Aorta (tissue), 5 donors: ENCODE measurements at regions not wholly inside any gene's neighbourhood (a gene's known extent, or its start where the extent isn't known, plus 50 kb on each side); places are given as distances from the start of the nearest gene placed in this dataset.

Experiments used
- ATAC-seq: fragments of 200-7000 bp; cut with Tn5 transposase; one replicate; pipeline ENCODE4 v1.9.1; 2022; ENCODE audit warnings: moderate library complexity; ENCODE audit not compliant: low FRiP score
- DNase-seq, 2 donors: peaks; one replicate each; pipeline ENCODE4 v3.0.0-alpha.2; 2020
- H3K27ac ChIP-seq, 2 donors: one replicate each; pipeline ENCODE4 v1.5.1; 2013; ENCODE audit warnings: low read length in 2 of 2, mild to moderate bottlenecking in 2 of 2, moderate library complexity in 2 of 2, control low read depth in 1 of 2, inconsistent platforms in 1 of 2, low read depth in 1 of 2
- H3K27me3 ChIP-seq, 2 donors: one replicate each; pipeline ENCODE4 v1.6.1; 2013; ENCODE audit warnings: control low read depth in 1 of 2, low read length in 1 of 2, mild to moderate bottlenecking in 1 of 2, moderate library complexity in 1 of 2; ENCODE audit not compliant: insufficient read depth in 2 of 2, control insufficient read depth in 1 of 2
- H3K36me3 ChIP-seq, 2 donors: one replicate each; pipeline ENCODE4 v1.6.1; 2013; ENCODE audit warnings: control low read depth in 1 of 2, low read length in 1 of 2, mild to moderate bottlenecking in 1 of 2; ENCODE audit not compliant: insufficient read depth in 2 of 2, control insufficient read depth in 1 of 2
- H3K4me1 ChIP-seq, 2 donors: one replicate each; pipeline ENCODE4 v1.6.1; 2013; ENCODE audit warnings: low read length in 2 of 2, control low read depth in 1 of 2, mild to moderate bottlenecking in 1 of 2, moderate library complexity in 1 of 2; ENCODE audit not compliant: insufficient read depth in 2 of 2, control insufficient read depth in 1 of 2
- H3K4me3 ChIP-seq, 2 donors: one replicate each; pipeline ENCODE4 v1.5.1; 2013; ENCODE audit warnings: low read length in 2 of 2, control low read depth in 1 of 2, mild to moderate bottlenecking in 1 of 2
- H3K9me3 ChIP-seq: one replicate; pipeline ENCODE4 v1.6.1; 2013; ENCODE audit warnings: mild to moderate bottlenecking, low read length; ENCODE audit not compliant: control insufficient read depth
- WGBS, 2 donors: extraction: QIAGEN DNeasy Blood & Tissue Kit; methylation state at CpG; one replicate each; pipeline ENCODE4 v1.1.7; 2013; 5-methylcytosine and 5-hydroxymethylcytosine counted together
- intact Hi-C, 2 donors: fragments of 100-400 bp; cut with DNase I; formaldehyde crosslinking; loops; one replicate each; pipeline versions ENCODE4 v1.14.2 to v1.15.0; 2022
- donor health status: healthy with polysubstance abuse.
- donor health status: Bipolar disorder and iron deficiency.
- donor health status: DM: no; HTN: no; CAD: no.
- donor health status: DM: no; HTN: no; CAD: no.
- donor health status: DM: yes; HTN: yes; CAD: no.

DNA sequence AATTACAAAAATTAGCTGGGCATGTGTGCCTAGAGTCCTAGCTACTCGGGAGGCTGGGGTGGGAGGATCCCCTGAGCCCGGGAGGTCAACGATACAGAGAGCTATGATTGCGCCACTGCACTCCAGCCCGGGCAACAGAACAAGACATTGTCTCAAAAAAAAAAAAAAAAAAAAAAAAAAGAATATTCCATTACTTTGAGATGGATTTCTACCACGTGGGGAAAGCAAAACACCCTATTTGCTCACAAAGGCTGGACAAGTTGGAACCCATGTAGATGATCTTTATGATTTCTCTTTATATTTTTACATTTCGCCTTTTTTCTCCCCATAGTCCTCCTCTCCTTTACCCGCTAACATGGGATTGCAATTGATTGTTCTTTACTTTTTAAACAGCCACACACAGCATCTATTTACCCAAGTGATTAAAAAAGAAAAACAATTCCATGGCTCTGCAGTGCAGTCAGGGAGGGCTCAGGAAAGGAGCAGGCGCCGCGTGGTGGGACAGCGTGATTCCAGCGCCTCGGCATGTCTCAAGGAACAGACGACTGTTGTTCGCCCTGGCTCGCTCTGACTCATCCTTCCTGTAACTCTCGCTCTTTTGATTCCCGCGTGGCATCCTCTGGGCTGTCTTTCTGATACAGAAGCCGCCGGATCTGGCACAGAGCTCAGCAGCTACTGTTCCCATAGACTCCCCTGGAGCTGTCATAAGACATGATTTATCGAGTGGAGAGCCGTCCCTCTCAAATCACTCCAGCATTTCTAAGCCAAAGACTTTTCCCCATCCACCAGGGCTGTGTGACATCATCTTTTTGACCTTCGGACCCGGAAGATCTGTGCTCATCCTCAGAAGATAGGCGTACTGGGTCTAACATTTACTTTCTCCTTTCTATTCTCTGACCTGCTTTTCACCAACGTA, 230.4 kb upstream of the AGAP1 start:
- WGBS, 2 donors = 43 to 47% methylated on average over 28 of the region's 28 CpGs
- Histone ChIP-seq H3K4me1 (no peaks in the 10 kb centered on the region), H3K9me3 (no peaks in the 10 kb centered on the region), H3K36me3 (no peaks in the 10 kb centered on the region), H3K4me3 (no peak overlapping the region), H3K27me3 (no peaks in the 10 kb centered on the region), H3K27ac (no peak overlapping the region)
- DNase-seq = peak; percentile 77 to 85
- ATAC-seq = peak; percentile 77
- intact Hi-C loops = no loop called here

GRCh38 chr2:235264121-235264493, 229.7 kb upstream of the AGAP1 start:
- no peaks in the 10 kb centered on the region for H3K27me3 ChIP-seq
- no peak overlapping the region for H3K27ac ChIP-seq
- DNase-seq (no peak), ATAC-seq (no peak)
- no peaks in the 10 kb centered on the region for H3K36me3 ChIP-seq
- 85 to 91% methylated on average over 1 of the region's 1 CpG for WGBS, 2 donors
- no peaks in the 10 kb centered on the region for H3K9me3 ChIP-seq
- intact Hi-C loops = no loop called here
- H3K4me3 ChIP-seq = no peak overlapping the region
- no peaks in the 10 kb centered on the region for H3K4me1 ChIP-seq

DNA sequence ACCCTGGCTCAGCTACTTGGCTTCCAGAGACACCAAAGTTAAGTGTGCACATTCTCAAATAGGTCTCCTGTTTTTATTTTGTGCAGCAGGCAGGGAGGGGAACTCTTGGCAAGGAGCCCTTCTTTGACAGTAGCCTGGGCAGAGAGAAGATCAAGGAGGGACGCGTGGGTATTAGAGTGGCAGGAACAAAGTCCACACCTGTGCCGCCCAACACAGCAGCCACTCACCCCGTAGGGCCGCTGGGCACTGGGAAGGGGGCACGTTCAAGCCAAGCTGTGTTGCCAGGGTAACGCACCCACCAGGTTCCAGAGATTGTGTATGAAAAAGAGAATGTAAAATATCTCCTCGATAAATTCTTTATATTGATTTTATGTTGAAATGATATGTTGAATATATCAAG, 229.3 kb upstream of the AGAP1 start:
- intact Hi-C loops = no loop called here
- Histone ChIP-seq H3K4me1 (no peaks in the 10 kb centered on the region), H3K27ac (no peak overlapping the region), H3K36me3 (no peaks in the 10 kb centered on the region), H3K4me3 (no peak overlapping the region), H3K9me3 (no peaks in the 10 kb centered on the region), H3K27me3 (no peaks in the 10 kb centered on the region)
- DNase-seq = no peak
- WGBS, 2 donors = 75 to 83% methylated on average over 8 of the region's 8 CpGs
- no peak for ATAC-seq

- no peaks in the 10 kb centered on the region for H3K27me3 ChIP-seq
- H3K4me1 ChIP-seq = no peaks in the 10 kb centered on the region
- H3K36me3 ChIP-seq = no peaks in the 10 kb centered on the region
- ATAC-seq (no peak), DNase-seq (no peak)
- no peak overlapping the region for H3K27ac ChIP-seq
- H3K9me3 ChIP-seq = no peaks in the 10 kb centered on the region
- intact Hi-C loops = no loop called here
- WGBS, 2 donors = 74 to 84% methylated on average over 9 of the region's 9 CpGs
- H3K4me3 ChIP-seq = no peak overlapping the region
Measured at GRCh38 chr2:235265348-235265965, 228.4 kb upstream of the AGAP1 start.

GRCh38 chr2:235267251-235267650, 226.6 kb upstream of the AGAP1 start:
- ATAC-seq = no peak
- 83 to 87% methylated on average over 3 of the region's 3 CpGs for WGBS, 2 donors

GRCh38 chr2:235268535-235268934, 225.3 kb upstream of the AGAP1 start:
- ATAC-seq = no peak
- no peak for DNase-seq
- no peak overlapping the region for H3K27ac ChIP-seq
- no peak overlapping the region for H3K4me3 ChIP-seq
- peaks cover 0 to 1% of the 10 kb centered on the region in 2 donors for H3K27me3 ChIP-seq
- H3K9me3 ChIP-seq = no peaks in the 10 kb centered on the region
- no peaks in the 10 kb centered on the region for H3K4me1 ChIP-seq
- intact Hi-C loops = no loop called here
- WGBS, 2 donors = 20 to 32% methylated on average over 7 of the region's 7 CpGs
- no peaks in the 10 kb centered on the region for H3K36me3 ChIP-seq

More at GRCh38 chr2:235267251-235267650, 226.6 kb upstream of the AGAP1 start:
- H3K9me3 ChIP-seq = no peaks in the 10 kb centered on the region
- DNase-seq = no peak
- no peak overlapping the region for H3K4me3 ChIP-seq
- no peaks in the 10 kb centered on the region for H3K4me1 ChIP-seq
- intact Hi-C loops = no loop called here
- H3K27ac ChIP-seq = no peak overlapping the region
- peaks cover 0 to 1% of the 10 kb centered on the region in 2 donors for H3K27me3 ChIP-seq
- H3K36me3 ChIP-seq = no peaks in the 10 kb centered on the region

DNA sequence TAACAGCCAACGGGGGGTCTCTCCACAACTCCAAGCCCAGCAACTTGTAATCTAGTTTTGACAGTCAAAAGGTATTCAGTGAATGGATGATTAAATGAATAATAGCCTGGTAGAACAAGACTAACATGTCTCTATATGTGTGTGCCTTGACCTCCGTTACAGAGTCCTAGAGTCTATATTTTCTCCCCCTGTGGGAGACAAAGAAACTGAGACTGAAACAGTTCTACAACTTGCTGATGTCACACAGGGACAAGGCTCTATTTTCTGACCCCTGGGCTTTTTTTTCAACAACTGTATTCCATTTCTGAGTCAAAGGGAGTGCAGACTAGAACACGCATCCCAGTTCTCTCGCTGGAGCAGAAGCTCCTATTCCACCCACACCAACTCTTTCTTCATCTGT, 223.6 kb upstream of the AGAP1 start:
- intact Hi-C loops = no loop called here
- ATAC-seq (no peak), DNase-seq (no peak)
- 86 to 95% methylated on average over 4 of the region's 4 CpGs for WGBS, 2 donors
- no peaks in the 10 kb centered on the region for H3K4me1 ChIP-seq
- H3K27me3 ChIP-seq = peaks cover 0 to 1% of the 10 kb centered on the region in 2 donors
- H3K27ac ChIP-seq = no peak overlapping the region
- H3K4me3 ChIP-seq = no peak overlapping the region
- peaks cover 1% of the 10 kb centered on the region for H3K9me3 ChIP-seq
- H3K36me3 ChIP-seq = no peaks in the 10 kb centered on the region

GRCh38 chr2:235270956-235271355, 222.9 kb upstream of the AGAP1 start:
- 70 to 73% methylated on average over 4 of the region's 4 CpGs for WGBS, 2 donors
- H3K36me3 ChIP-seq = no peaks in the 10 kb centered on the region
- H3K4me1 ChIP-seq = no peaks in the 10 kb centered on the region
- ATAC-seq = no peak
- H3K27ac ChIP-seq = no peak overlapping the region
- no peak overlapping the region for H3K4me3 ChIP-seq
- no peak for DNase-seq
- peaks cover 1% of the 10 kb centered on the region for H3K9me3 ChIP-seq
- peaks cover 0 to 1% of the 10 kb centered on the region in 2 donors for H3K27me3 ChIP-seq
- intact Hi-C loops = no loop called here

- Histone ChIP-seq H3K4me3 (no peak overlapping the region), H3K27me3 (peaks cover 0 to 1% of the 10 kb centered on the region in 2 donors), H3K27ac (no peak overlapping the region), H3K36me3 (no peaks in the 10 kb centered on the region), H3K9me3 (peaks cover 1% of the 10 kb centered on the region), H3K4me1 (no peaks in the 10 kb centered on the region)
- intact Hi-C loops = no loop called here
- ATAC-seq (no peak), DNase-seq (no peak)
- WGBS, 2 donors = 92 to 100% methylated on average over 2 of the region's 2 CpGs
Measured at GRCh38 chr2:235271936-235272335, 221.9 kb upstream of the AGAP1 start.
